ENCODE measurements at regions not wholly inside any gene's neighbourhood (a gene's known extent, or its start where the extent isn't known, plus 50 kb on each side); places are given as distances from the start of the nearest gene placed in this dataset.
"Not testable (repeated sequence)": the region's sequence is repeated elsewhere in the genome, so short reads cannot be mapped to it uniquely, and the experiment has no call there.

GRCh38 chrX:31014474-31014873 lies 57.4 kb downstream of the FTHL17 start:
- CTCF ChIA-PET, POLR2A ChIA-PET: not testable (repeated sequence)
- WGBS (ENCODE audit: insufficient coverage) = 100% methylated on average over 1 of the region's 11 CpGs

GRCh38 chrX:31012509-31013025 lies 59.3 kb downstream of the FTHL17 start:
- no peak overlapping the region for H3K27ac ChIP-seq (ENCODE audit: low read length in 2 of 2)
- H3K36me3 ChIP-seq (replicated peaks in 1 of 2; ENCODE audit: control extremely low read depth in 1 of 2, control insufficient read depth in 1 of 2, extremely low read depth in 1 of 2, insufficient read depth in 2 of 2, low read length in 1 of 2) = no peaks in the 10 kb centered on the region
- H3K4me2 ChIP-seq (replicated peaks; ENCODE audit: low read depth, low read length, poor library complexity, severe bottlenecking) = no peak overlapping the region
- no peak overlapping the region for H3K4me3 ChIP-seq (ENCODE audit: control extremely low read depth in 1 of 5, extremely low read depth in 1 of 5, insufficient read depth in 1 of 5, low read depth in 2 of 5, low read length in 4 of 5)
- H3K9ac ChIP-seq (ENCODE audit: low read length) = no peak overlapping the region
- Mint-ChIP-seq H3K4me1 (no peaks in the 10 kb centered on the region), H3K9me3 (ENCODE audit: insufficient read depth) (no peaks in the 10 kb centered on the region), H3K27ac (no peak overlapping the region), H3K27me3 (no peaks in the 10 kb centered on the region), H3K4me3 (no peak overlapping the region)
- no peaks in the 10 kb centered on the region for H3K27me3 ChIP-seq (replicated peaks in 1 of 4; ENCODE audit: control extremely low read depth in 1 of 4, control insufficient read depth in 3 of 4, insufficient read depth in 4 of 4, low read length in 3 of 4)
- no peak for TF ChIP-seq CTCF (IDR thresholded peaks at IDR 0.05)
- no peak for TF ChIP-seq EZH2 (IDR thresholded peaks at IDR 0.05; ENCODE audit: borderline replicate concordance, insufficient read depth, low read depth, low read length, poor library complexity, severe bottlenecking)
- 100% methylated on average over 1 of the region's 6 CpGs for WGBS (ENCODE audit: insufficient coverage)
- no peak for DNase-seq
- H2AFZ ChIP-seq (ENCODE audit: insufficient read depth, low read depth, low read length, poor library complexity, severe bottlenecking) = no peak overlapping the region
- no peaks in the 10 kb centered on the region for H3K4me1 ChIP-seq (ENCODE audit: control insufficient read depth in 2 of 2, insufficient read depth in 2 of 2, low read length in 2 of 2)
- ChIA-PET CTCF (no interaction called here), POLR2A (no interaction called here)
- no peaks in the 10 kb centered on the region for H3K79me2 ChIP-seq (ENCODE audit: control insufficient read depth, insufficient read depth, low read length)
- no peaks in the 10 kb centered on the region for H3K9me3 ChIP-seq (ENCODE audit: control extremely low read depth in 1 of 3, control insufficient read depth in 2 of 3, insufficient read depth in 1 of 3, low read length in 2 of 3)
- no peaks in the 10 kb centered on the region for H4K20me1 ChIP-seq (ENCODE audit: control insufficient read depth, insufficient read depth, low read length, poor library complexity, severe bottlenecking)
- intact Hi-C loops (cut with micrococcal nuclease) = no loop called here
- no peak for ATAC-seq (ENCODE audit: low read depth)

More at GRCh38 chrX:31014474-31014873, 57.4 kb downstream of the FTHL17 start:
- intact Hi-C loops (cut with micrococcal nuclease); H3K4me3 Mint-ChIP-seq; H3K36me3 ChIP-seq (replicated peaks in 1 of 2; ENCODE audit: control extremely low read depth in 1 of 2, control insufficient read depth in 1 of 2, extremely low read depth in 1 of 2, insufficient read depth in 2 of 2, low read length in 1 of 2); H2AFZ ChIP-seq (ENCODE audit: insufficient read depth, low read depth, low read length, poor library complexity, severe bottlenecking); H3K27ac Mint-ChIP-seq; H3K27ac ChIP-seq (ENCODE audit: low read length in 2 of 2); H3K27me3 ChIP-seq (replicated peaks in 1 of 4; ENCODE audit: control extremely low read depth in 1 of 4, control insufficient read depth in 3 of 4, insufficient read depth in 4 of 4, low read length in 3 of 4); ATAC-seq (ENCODE audit: low read depth); DNase-seq; H3K4me1 ChIP-seq (ENCODE audit: control insufficient read depth in 2 of 2, insufficient read depth in 2 of 2, low read length in 2 of 2); H3K9ac ChIP-seq (ENCODE audit: low read length); H3K4me1 Mint-ChIP-seq; H3K9me3 Mint-ChIP-seq (ENCODE audit: insufficient read depth); H4K20me1 ChIP-seq (ENCODE audit: control insufficient read depth, insufficient read depth, low read length, poor library complexity, severe bottlenecking); H3K9me3 ChIP-seq (ENCODE audit: control extremely low read depth in 1 of 3, control insufficient read depth in 2 of 3, insufficient read depth in 1 of 3, low read length in 2 of 3); H3K4me3 ChIP-seq (ENCODE audit: control extremely low read depth in 1 of 5, extremely low read depth in 1 of 5, insufficient read depth in 1 of 5, low read depth in 2 of 5, low read length in 4 of 5); H3K79me2 ChIP-seq (ENCODE audit: control insufficient read depth, insufficient read depth, low read length); H3K27me3 Mint-ChIP-seq; H3K4me2 ChIP-seq (replicated peaks; ENCODE audit: low read depth, low read length, poor library complexity, severe bottlenecking): not testable (repeated sequence)
